ENCODE measurements at regions not wholly inside any gene's neighbourhood (a gene's known extent, or its start where the extent isn't known, plus 50 kb on each side); places are given as distances from the start of the nearest gene placed in this dataset.

- no peak for TF ChIP-seq CTCF (conservative IDR thresholded peaks at IDR 0.05)
- peak overlapping the region; percentile 92 for H3K27ac ChIP-seq
Measured at GRCh38 chr20:23203951-23204730, 118.0 kb upstream of the CD93 start.

DNA sequence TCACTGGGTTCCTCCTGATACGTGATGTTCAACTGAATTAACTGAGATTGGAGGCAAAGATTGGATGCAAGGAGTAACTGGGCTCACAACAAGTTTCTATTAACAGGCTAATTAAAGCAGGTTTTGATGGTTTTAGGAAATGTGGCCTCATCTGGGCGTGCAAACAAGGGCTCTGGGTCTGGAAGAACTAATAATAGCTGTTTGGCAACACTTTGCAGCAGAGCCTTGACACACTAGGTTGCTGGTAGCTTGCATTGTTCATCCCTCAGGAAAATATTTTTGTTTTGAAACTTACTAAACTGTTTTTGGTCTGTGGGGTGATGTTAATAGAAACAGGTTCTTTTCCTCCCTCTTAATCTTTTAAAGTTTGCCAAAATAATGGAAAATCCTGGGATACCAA is 117.2 kb upstream of the CD93 start:
- TF ChIP-seq CTCF (conservative IDR thresholded peaks at IDR 0.05), result no peak
- H3K27ac ChIP-seq, result peak overlapping the region; percentile 92

DNA sequence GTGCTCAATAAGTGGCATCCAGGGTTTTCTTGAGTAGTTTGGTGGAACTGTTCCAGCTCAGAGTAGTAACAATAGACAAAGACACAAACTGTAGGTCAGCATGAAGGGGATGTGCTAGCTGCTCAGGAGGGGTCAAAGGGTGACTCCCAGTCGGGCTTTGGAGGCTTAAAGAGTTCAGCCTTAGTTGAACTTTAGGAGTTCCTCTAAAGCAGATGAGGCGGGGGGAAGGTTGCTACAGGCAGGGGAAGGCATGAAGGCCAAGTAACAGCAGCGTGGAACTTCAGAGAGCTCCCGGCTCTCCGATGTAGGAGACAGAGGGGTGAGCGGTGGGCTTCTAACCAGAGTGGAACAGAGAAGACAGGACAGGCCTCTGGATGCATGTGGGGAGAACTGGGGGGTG is 115.5 kb upstream of the CD93 start:
- peak overlapping the region; percentile 92 for H3K27ac ChIP-seq
- no peak for TF ChIP-seq CTCF (conservative IDR thresholded peaks at IDR 0.05)

DNA sequence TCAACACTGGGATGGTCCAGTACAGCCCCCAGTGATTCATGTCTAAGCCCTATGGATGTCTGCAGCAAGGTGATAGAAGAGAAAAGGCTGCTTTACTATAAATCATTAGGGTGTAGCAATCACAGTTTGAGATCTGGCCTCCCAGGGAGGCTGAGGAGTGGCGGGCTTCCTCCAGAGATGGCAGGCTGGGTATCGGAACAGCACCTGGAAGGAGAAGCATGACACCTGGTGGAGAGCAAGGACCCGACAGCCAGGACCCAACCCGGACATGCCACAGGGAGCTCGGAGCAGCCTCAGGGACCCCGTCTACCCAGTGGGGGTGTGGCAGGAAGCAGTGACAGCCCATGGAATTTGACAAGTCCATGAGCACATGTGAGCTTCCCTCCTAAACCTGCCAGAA is 114.8 kb upstream of the CD93 start:
- H3K27ac ChIP-seq, result no peak overlapping the region
- TF ChIP-seq CTCF (conservative IDR thresholded peaks at IDR 0.05), result peak; percentile 77

GRCh38 chr20:23200413-23200812 is 114.3 kb upstream of the CD93 start:
- H3K27ac ChIP-seq, result no peak overlapping the region
- TF ChIP-seq CTCF (conservative IDR thresholded peaks at IDR 0.05), result no peak

DNA sequence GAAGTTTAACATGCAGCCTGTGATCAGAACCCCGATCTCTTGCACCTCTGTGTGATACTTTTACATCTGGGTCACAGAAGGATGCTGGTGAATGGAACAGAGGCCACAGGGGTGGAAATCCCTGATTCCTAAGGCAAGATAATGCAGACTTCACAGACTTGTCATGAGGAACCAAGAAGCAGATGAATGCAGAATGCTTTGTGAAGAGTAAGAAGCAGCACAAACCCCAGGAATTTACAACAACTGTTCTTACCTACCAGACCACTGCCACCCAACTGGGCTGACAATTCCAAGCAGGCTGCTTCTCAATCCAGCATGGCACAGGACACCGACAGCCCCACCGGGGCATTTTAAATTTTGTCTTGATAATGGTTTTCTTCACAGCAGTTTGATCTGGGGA is 113.2 kb upstream of the CD93 start:
- no peak for TF ChIP-seq CTCF (conservative IDR thresholded peaks at IDR 0.05)
- no peak overlapping the region for H3K27ac ChIP-seq

DNA sequence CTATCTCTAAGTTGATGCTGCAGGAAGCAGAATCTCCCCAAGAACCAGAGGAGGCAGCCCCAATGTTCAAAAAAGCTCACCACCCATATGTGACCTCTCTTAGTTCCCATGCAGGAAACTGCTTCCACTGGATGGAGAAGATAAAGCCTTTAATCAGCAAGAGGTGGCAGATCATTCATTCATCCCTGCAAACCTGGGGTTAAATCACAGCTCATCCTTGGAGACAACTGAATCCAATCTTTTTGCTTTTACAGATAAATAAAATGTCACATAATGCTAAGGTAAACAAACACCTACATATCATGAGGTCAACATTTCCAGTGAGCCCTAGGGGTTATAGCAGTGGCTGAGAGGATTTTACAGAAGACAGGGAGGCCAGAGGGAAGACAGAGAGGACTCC is 112.7 kb upstream of the CD93 start:
- no peak for TF ChIP-seq CTCF (conservative IDR thresholded peaks at IDR 0.05)
- H3K27ac ChIP-seq, result no peak overlapping the region
